ENCODE measurements at regions not wholly inside any gene's neighbourhood (a gene's known extent, or its start where the extent isn't known, plus 50 kb on each side); places are given as distances from the start of the nearest gene placed in this dataset.
A peak's percentile ranks its signal among the peaks of the same experiment; 100 is the strongest.

DNA sequence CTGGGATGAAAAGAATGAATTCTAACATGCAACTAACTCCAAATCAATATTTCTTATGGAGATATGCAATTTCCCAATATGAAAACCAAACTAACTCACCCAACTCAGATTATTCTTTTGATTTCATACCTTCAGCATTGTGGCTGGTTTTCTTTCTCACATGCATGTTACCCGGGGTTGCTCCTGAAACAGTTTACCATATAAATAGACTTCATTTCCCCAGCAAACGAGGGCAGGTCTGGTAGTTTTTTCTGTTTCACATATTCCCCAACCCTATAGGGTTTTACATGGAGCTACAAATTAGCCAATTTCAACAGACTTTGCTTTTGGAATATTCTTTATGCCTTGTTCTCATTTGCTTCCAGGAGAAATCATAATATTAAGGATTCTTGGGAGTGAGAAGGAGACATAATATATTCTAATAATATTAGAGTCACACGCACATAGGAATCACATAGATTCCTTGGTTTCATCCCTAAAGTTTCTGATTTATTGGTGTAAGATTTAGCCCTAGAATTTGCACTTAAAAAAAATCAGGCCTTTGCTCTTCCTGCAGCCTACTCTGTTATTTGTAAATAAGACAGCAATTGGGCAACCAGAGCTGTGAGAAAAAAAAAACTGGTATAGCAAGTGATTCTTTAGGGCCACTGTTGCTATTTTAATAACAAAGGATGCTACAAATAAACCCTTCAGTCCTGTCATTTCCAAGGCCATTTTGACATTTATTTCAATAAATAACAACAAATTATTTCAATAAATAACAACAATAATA lies 60.3 kb upstream of the FAM20A start:
- Histone ChIP-seq H2BK5ac (ENCODE audit: low read length) (no peak overlapping the region), H3K4me2 (ENCODE audit: insufficient read depth, low read length, poor library complexity, severe bottlenecking) (no peak overlapping the region), H3K27ac (replicated peaks; ENCODE audit: low read length) (no peak overlapping the region), H2BK12ac (ENCODE audit: low read length) (no peak overlapping the region), H3K27me3 (ENCODE audit: control insufficient read depth in 3 of 3, insufficient read depth in 3 of 3, low read depth in 1 of 3, low read length in 3 of 3) (no peaks in the 10 kb centered on the region), H4K8ac (ENCODE audit: low read depth, low read length) (no peak overlapping the region), H2AK5ac (ENCODE audit: low read depth, low read length) (no peak overlapping the region), H3K36me3 (replicated peaks in 1 of 2; ENCODE audit: control insufficient read depth in 2 of 2, insufficient read depth in 2 of 2, low read length in 2 of 2) (no peaks in the 10 kb centered on the region), H4K91ac (ENCODE audit: low read depth, low read length, poor library complexity) (no peak overlapping the region), H3K18ac (ENCODE audit: low read length) (no peak overlapping the region), H2BK15ac (ENCODE audit: low read length) (no peak overlapping the region), H3K9ac (ENCODE audit: low read depth, low read length, poor library complexity) (no peak overlapping the region), H2BK120ac (ENCODE audit: low read depth, low read length) (no peak overlapping the region), H3K4me3 (ENCODE audit: low read length in 2 of 2) (no peak overlapping the region), H3K79me1 (ENCODE audit: low read depth, low read length) (no peaks in the 10 kb centered on the region), H3K4me1 (ENCODE audit: control insufficient read depth in 2 of 2, insufficient read depth in 1 of 2, low read depth in 1 of 2, low read length in 2 of 2) (no peaks in the 10 kb centered on the region), H3K14ac (ENCODE audit: low read length) (no peak overlapping the region), H3K4ac (ENCODE audit: low read length) (no peak overlapping the region), H3K23ac (ENCODE audit: low read depth, low read length, poor library complexity) (no peak overlapping the region), H3K9me3 (replicated peaks in 1 of 2; ENCODE audit: control insufficient read depth in 2 of 2, insufficient read depth in 1 of 2, low read depth in 1 of 2, low read length in 2 of 2) (no peaks in the 10 kb centered on the region), H2AFZ (ENCODE audit: low read length) (no peak overlapping the region)
- WGBS, 2 donors (ENCODE audit: extremely low coverage in 2 of 2, insufficient read length in 2 of 2, insufficient replicate concordance in 1 of 2), result no CpG with 5 or more reads among the region's 3 CpGs
- DNase-seq (ENCODE audit: low spot score), result no peak

DNA sequence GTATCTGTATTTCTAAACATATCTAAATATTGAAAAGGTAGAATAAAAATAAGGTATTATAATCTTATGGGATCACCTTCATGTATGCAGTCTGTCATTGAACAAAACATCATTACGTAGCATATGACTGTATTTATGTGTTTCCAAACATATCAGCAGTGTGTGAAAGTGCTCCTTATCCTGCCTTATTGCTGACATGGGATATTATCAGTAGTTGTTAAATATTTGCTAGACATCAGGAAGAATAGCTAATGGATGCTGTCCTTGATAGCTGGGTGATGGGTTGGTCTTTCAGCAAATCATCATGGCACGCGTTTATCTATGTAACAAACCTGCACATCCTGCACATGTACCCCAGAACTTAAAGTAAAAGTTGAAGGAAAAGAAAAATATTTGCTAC lies 59.1 kb upstream of the FAM20A start:
- Histone ChIP-seq H3K27ac (replicated peaks; ENCODE audit: low read length) (no peak overlapping the region), H3K79me1 (ENCODE audit: low read depth, low read length) (no peaks in the 10 kb centered on the region), H3K9me3 (replicated peaks in 1 of 2; ENCODE audit: control insufficient read depth in 2 of 2, insufficient read depth in 1 of 2, low read depth in 1 of 2, low read length in 2 of 2) (no peaks in the 10 kb centered on the region), H3K4me1 (ENCODE audit: control insufficient read depth in 2 of 2, insufficient read depth in 1 of 2, low read depth in 1 of 2, low read length in 2 of 2) (no peaks in the 10 kb centered on the region), H2AFZ (ENCODE audit: low read length) (no peak overlapping the region), H3K23ac (ENCODE audit: low read depth, low read length, poor library complexity) (no peak overlapping the region), H3K14ac (ENCODE audit: low read length) (no peak overlapping the region), H3K9ac (ENCODE audit: low read depth, low read length, poor library complexity) (no peak overlapping the region), H3K4me3 (ENCODE audit: low read length in 2 of 2) (no peak overlapping the region), H3K18ac (ENCODE audit: low read length) (no peak overlapping the region), H2BK15ac (ENCODE audit: low read length) (no peak overlapping the region), H3K4ac (ENCODE audit: low read length) (no peak overlapping the region), H2BK5ac (ENCODE audit: low read length) (no peak overlapping the region), H3K27me3 (ENCODE audit: control insufficient read depth in 3 of 3, insufficient read depth in 3 of 3, low read depth in 1 of 3, low read length in 3 of 3) (no peaks in the 10 kb centered on the region), H4K8ac (ENCODE audit: low read depth, low read length) (no peak overlapping the region), H2AK5ac (ENCODE audit: low read depth, low read length) (no peak overlapping the region), H2BK12ac (ENCODE audit: low read length) (no peak overlapping the region), H3K4me2 (ENCODE audit: insufficient read depth, low read length, poor library complexity, severe bottlenecking) (no peak overlapping the region), H2BK120ac (ENCODE audit: low read depth, low read length) (no peak overlapping the region), H4K91ac (ENCODE audit: low read depth, low read length, poor library complexity) (no peak overlapping the region), H3K36me3 (replicated peaks in 1 of 2; ENCODE audit: control insufficient read depth in 2 of 2, insufficient read depth in 2 of 2, low read length in 2 of 2) (no peaks in the 10 kb centered on the region)
- no peak for DNase-seq (ENCODE audit: low spot score)
- WGBS, 2 donors (ENCODE audit: extremely low coverage in 2 of 2, insufficient read length in 2 of 2, insufficient replicate concordance in 1 of 2), result no CpG with 5 or more reads among the region's 3 CpGs

DNA sequence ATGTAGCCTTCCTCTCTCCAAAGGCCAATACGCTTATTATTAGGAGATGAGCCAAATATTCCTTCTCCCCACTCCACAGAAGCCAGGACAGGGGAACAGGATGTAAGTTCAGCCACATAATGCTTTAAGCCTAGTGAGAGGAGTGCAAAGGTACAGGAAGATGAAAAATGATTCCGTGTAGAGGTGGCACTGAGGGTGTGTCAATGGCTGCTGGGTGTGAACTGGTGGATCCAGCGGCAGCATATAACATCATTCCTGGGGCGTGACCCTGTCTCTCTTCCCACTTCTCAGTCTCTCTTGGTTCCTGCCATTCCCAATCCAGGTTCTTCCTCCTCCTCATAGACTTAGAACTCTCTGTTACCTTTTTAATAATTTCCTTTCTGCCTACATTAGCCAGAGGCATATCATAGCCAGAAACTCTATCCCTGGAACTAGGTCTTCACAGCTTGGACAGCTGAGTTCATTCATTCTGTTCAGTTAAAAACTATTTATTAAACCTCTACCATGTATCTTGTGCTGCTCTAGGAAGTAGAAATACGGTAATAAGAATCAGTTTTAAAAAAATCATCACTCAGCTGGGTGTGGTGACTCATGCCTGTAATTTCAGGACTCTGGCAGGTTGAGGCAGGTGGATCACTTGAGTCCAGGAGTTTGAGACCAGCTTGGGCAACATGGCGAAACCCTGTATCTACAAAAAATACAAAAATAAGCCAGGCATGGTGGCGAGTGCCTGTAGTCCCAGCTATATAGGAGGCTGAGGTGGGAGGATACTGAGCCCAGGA lies 58.0 kb upstream of the FAM20A start:
- Histone ChIP-seq H2BK15ac (ENCODE audit: low read length) (no peak overlapping the region), H3K23ac (ENCODE audit: low read depth, low read length, poor library complexity) (no peak overlapping the region), H3K9ac (ENCODE audit: low read depth, low read length, poor library complexity) (no peak overlapping the region), H3K4ac (ENCODE audit: low read length) (no peak overlapping the region), H4K91ac (ENCODE audit: low read depth, low read length, poor library complexity) (no peak overlapping the region), H2BK120ac (ENCODE audit: low read depth, low read length) (no peak overlapping the region), H2BK12ac (ENCODE audit: low read length) (no peak overlapping the region), H3K4me3 (ENCODE audit: low read length in 2 of 2) (no peak overlapping the region), H3K36me3 (replicated peaks in 1 of 2; ENCODE audit: control insufficient read depth in 2 of 2, insufficient read depth in 2 of 2, low read length in 2 of 2) (no peaks in the 10 kb centered on the region), H3K4me2 (ENCODE audit: insufficient read depth, low read length, poor library complexity, severe bottlenecking) (no peak overlapping the region), H3K27me3 (ENCODE audit: control insufficient read depth in 3 of 3, insufficient read depth in 3 of 3, low read depth in 1 of 3, low read length in 3 of 3) (no peaks in the 10 kb centered on the region), H4K8ac (ENCODE audit: low read depth, low read length) (peak overlapping the region; percentile 49), H3K18ac (ENCODE audit: low read length) (peak overlapping the region; percentile 9), H2AFZ (ENCODE audit: low read length) (no peak overlapping the region), H2AK5ac (ENCODE audit: low read depth, low read length) (no peak overlapping the region), H3K4me1 (ENCODE audit: control insufficient read depth in 2 of 2, insufficient read depth in 1 of 2, low read depth in 1 of 2, low read length in 2 of 2) (no peaks in the 10 kb centered on the region), H3K9me3 (replicated peaks in 1 of 2; ENCODE audit: control insufficient read depth in 2 of 2, insufficient read depth in 1 of 2, low read depth in 1 of 2, low read length in 2 of 2) (no peaks in the 10 kb centered on the region), H3K79me1 (ENCODE audit: low read depth, low read length) (no peaks in the 10 kb centered on the region), H3K14ac (ENCODE audit: low read length) (no peak overlapping the region), H3K27ac (replicated peaks; ENCODE audit: low read length) (no peak overlapping the region), H2BK5ac (ENCODE audit: low read length) (no peak overlapping the region)
- no CpG with 5 or more reads among the region's 7 CpGs for WGBS, 2 donors (ENCODE audit: extremely low coverage in 2 of 2, insufficient read length in 2 of 2, insufficient replicate concordance in 1 of 2)
- no peak for DNase-seq (ENCODE audit: low spot score)

DNA sequence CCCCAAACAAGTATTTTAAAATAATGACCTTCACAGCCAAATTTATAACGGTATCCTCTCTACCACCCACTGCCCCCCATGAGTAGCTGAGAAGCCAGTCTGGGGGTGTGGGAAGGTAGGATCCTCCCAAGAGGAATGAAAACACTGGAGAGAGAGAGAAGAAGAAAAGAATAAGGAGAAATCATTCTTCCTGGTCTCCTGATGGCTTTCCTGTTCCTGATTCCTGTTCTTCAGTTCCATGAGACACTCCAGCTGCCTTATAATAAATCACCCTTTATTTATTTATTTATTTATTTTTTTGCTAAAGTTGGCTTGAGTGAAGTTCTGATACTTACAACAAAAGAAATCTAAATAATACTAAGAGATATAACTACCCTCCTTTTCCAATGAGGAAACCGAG lies 56.4 kb upstream of the FAM20A start:
- Histone ChIP-seq H3K18ac (ENCODE audit: low read length) (no peak overlapping the region), H3K4me2 (ENCODE audit: insufficient read depth, low read length, poor library complexity, severe bottlenecking) (no peak overlapping the region), H2BK120ac (ENCODE audit: low read depth, low read length) (no peak overlapping the region), H3K79me1 (ENCODE audit: low read depth, low read length) (no peaks in the 10 kb centered on the region), H2AFZ (ENCODE audit: low read length) (no peak overlapping the region), H3K4ac (ENCODE audit: low read length) (no peak overlapping the region), H3K27ac (replicated peaks; ENCODE audit: low read length) (no peak overlapping the region), H3K23ac (ENCODE audit: low read depth, low read length, poor library complexity) (no peak overlapping the region), H4K8ac (ENCODE audit: low read depth, low read length) (no peak overlapping the region), H3K4me3 (ENCODE audit: low read length in 2 of 2) (no peak overlapping the region), H3K27me3 (ENCODE audit: control insufficient read depth in 3 of 3, insufficient read depth in 3 of 3, low read depth in 1 of 3, low read length in 3 of 3) (no peaks in the 10 kb centered on the region), H2BK12ac (ENCODE audit: low read length) (no peak overlapping the region), H3K4me1 (ENCODE audit: control insufficient read depth in 2 of 2, insufficient read depth in 1 of 2, low read depth in 1 of 2, low read length in 2 of 2) (no peaks in the 10 kb centered on the region), H3K14ac (ENCODE audit: low read length) (no peak overlapping the region), H2AK5ac (ENCODE audit: low read depth, low read length) (no peak overlapping the region), H3K36me3 (replicated peaks in 1 of 2; ENCODE audit: control insufficient read depth in 2 of 2, insufficient read depth in 2 of 2, low read length in 2 of 2) (no peaks in the 10 kb centered on the region), H3K9me3 (replicated peaks in 1 of 2; ENCODE audit: control insufficient read depth in 2 of 2, insufficient read depth in 1 of 2, low read depth in 1 of 2, low read length in 2 of 2) (no peaks in the 10 kb centered on the region), H2BK15ac (ENCODE audit: low read length) (no peak overlapping the region), H2BK5ac (ENCODE audit: low read length) (no peak overlapping the region), H3K9ac (ENCODE audit: low read depth, low read length, poor library complexity) (no peak overlapping the region), H4K91ac (ENCODE audit: low read depth, low read length, poor library complexity) (no peak overlapping the region)
- no peak for DNase-seq (ENCODE audit: low spot score)
- no CpG with 5 or more reads among the region's 2 CpGs for WGBS, 2 donors (ENCODE audit: extremely low coverage in 2 of 2, insufficient read length in 2 of 2, insufficient replicate concordance in 1 of 2)
